BJ (cell line): ENCODE measurements at regions not wholly inside any gene's neighbourhood (a gene's known extent, or its start where the extent isn't known, plus 50 kb on each side); places are given as distances from the start of the nearest gene placed in this dataset.
A peak's percentile ranks its signal among the peaks of the same experiment; 100 is the strongest.

Experiments used
- CTCF ChIA-PET: fragments of 350-600 bp; formaldehyde crosslinking; extraction: SDS; loops from one replicate; lab custom pipeline; 2021; ENCODE audit warnings: antibody characterized with exemption, inconsistent platforms; lab: Yijun Ruan, JAX
- POLR2A ChIA-PET: fragments of 300-600 bp; sonication (Branson Sonifier 250); formaldehyde crosslinking; extraction: SDS; loops from one replicate; lab custom pipeline; 2021; ENCODE audit warnings: antibody characterized with exemption; lab: Charles Lee
- DNase-seq: peaks from one replicate; pipeline ENCODE4 v3.0.0-alpha.2; 2011; ENCODE audit warnings: low read depth
- H3K27me3 ChIP-seq: 2 replicates; pipeline ENCODE4 v1.6.0; 2011; ENCODE audit warnings: low read length; ENCODE audit not compliant: control insufficient read depth, insufficient read depth
- H3K36me3 ChIP-seq: 2 replicates; pipeline ENCODE4 v1.5.1; 2011; ENCODE audit warnings: low read length; ENCODE audit not compliant: control insufficient read depth, insufficient read depth
- H3K4me3 ChIP-seq: 2 replicates; pipeline ENCODE4 v1.5.1; 2011; ENCODE audit warnings: low read depth, mild to moderate bottlenecking, control low read depth, low read length
- TF ChIP-seq, protein P1 (sequence below): IDR thresholded peaks from 2 replicates; pipeline ENCODE4 v1.5.1; 2011; ENCODE audit warnings: low read depth, mild to moderate bottlenecking, control low read depth, inconsistent platforms, low read length, moderate library complexity; ENCODE audit not compliant: insufficient read depth

DNA sequence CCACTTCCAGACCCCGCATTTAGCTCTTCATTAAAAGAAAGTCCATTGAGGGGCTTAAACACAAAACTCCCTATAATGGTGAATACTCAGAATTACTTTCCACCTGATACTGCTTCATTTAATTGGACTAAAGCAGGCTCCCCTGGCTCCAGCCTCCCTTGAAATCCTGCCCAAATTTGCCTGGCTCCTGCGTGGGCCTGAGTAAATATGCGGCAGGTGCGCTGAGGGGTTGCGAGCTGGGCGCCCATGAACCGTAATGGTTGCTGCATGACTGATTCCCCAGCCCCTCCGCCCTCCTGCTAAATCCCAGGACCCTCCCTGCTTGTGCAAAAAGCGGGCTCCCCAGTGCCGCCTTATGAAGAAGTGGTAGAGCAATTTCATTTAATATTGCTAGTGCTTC is 639.7 kb downstream of the BNC2 start:
- ChIA-PET POLR2A (no interaction called here), CTCF (interaction anchor here (1.2 kb wide), 1 partner anchor 71 kb away, joined by 3 read pairs; no protein-coding TSS in a partner anchor)
- TF ChIP-seq, protein P1, sequence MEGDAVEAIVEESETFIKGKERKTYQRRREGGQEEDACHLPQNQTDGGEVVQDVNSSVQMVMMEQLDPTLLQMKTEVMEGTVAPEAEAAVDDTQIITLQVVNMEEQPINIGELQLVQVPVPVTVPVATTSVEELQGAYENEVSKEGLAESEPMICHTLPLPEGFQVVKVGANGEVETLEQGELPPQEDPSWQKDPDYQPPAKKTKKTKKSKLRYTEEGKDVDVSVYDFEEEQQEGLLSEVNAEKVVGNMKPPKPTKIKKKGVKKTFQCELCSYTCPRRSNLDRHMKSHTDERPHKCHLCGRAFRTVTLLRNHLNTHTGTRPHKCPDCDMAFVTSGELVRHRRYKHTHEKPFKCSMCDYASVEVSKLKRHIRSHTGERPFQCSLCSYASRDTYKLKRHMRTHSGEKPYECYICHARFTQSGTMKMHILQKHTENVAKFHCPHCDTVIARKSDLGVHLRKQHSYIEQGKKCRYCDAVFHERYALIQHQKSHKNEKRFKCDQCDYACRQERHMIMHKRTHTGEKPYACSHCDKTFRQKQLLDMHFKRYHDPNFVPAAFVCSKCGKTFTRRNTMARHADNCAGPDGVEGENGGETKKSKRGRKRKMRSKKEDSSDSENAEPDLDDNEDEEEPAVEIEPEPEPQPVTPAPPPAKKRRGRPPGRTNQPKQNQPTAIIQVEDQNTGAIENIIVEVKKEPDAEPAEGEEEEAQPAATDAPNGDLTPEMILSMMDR, result no peak
- no peak for DNase-seq
- Histone ChIP-seq H3K36me3 (no peaks in the 10 kb centered on the region), H3K27me3 (no peaks in the 10 kb centered on the region), H3K4me3 (no peak overlapping the region)

DNA sequence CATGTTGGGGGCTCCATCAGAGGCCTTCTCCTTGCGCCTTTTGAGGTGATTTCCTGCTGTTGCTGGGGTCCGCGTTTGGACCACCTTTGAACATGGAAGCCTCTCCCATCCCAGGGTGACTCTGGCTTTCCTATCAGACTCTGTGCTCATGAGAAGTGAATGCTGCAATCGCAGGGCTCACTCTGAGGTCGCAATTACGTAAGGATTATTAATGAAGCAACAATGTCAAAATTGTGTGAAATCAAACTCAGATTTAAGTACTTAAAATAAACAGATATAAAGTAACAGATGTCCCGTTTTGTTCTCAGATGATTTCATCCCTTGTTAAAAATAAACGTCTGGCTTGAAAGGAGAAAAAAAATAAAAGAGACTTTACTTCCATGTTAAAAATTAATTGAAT is 634.2 kb downstream of the BNC2 start:
- DNase-seq, result peak; percentile 98
- TF ChIP-seq, protein P1, result no peak
- no peaks in the 10 kb centered on the region for H3K36me3 ChIP-seq
- ChIA-PET POLR2A (no interaction called here), CTCF (no interaction called here)
- no peak overlapping the region for H3K4me3 ChIP-seq
- no peaks in the 10 kb centered on the region for H3K27me3 ChIP-seq

DNA sequence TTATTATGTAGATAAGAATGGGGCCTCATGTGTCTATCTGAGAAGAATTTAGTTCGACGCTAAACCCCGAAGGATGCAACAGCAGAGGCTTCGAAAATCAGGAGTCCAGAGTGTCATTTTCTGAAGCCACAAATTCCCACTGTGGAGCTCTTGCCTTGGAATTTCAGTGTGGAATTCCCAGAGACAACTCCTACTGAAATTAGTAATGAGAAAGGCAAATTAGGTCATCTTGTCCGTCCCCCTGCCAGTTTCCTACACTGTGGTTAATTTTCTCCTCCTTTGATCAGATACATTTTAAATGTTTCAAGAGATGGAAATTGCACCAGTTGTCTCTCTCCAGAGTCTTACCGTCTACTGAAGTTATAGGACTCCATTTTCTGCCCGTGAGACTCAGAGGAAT is 633.6 kb downstream of the BNC2 start:
- TF ChIP-seq, protein P1, result no peak
- H3K36me3 ChIP-seq, result no peaks in the 10 kb centered on the region
- ChIA-PET CTCF (no interaction called here), POLR2A (no interaction called here)
- no peak overlapping the region for H3K4me3 ChIP-seq
- no peaks in the 10 kb centered on the region for H3K27me3 ChIP-seq
- peak; percentile 42 for DNase-seq

DNA sequence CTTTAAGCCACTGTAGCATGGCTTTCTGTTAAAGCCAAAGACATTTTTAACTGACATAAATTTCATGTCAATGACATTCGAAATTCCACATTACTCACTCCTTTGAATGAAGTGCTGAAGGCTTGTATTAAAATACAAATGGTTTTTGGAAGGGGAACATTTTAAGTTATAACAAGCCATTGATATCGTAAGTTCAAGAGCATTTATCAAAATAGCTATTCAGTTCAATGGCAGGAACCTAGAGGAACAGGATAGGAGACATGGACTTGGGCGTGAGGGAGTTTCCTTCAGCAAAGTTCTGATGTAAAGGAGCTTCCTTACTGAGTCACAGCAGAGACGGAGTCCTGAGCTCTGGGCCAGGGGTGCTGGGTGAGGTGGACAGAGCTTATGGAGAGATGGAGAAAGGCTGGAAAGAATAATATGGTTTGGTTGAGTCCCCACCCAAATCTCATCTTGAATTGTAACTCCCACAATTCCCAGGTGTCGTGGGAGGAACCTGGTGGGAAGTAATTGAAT is 631.8 kb downstream of the BNC2 start:
- Histone ChIP-seq H3K36me3 (no peaks in the 10 kb centered on the region), H3K27me3 (no peaks in the 10 kb centered on the region), H3K4me3 (no peak overlapping the region)
- POLR2A ChIA-PET, result no interaction called here
- CTCF ChIA-PET, result interaction anchor here (0.5 kb wide), 1 partner anchor 936 kb away, joined by 3 read pairs; no protein-coding TSS in a partner anchor
- no peak for DNase-seq
- TF ChIP-seq, protein P1, result no peak

DNA sequence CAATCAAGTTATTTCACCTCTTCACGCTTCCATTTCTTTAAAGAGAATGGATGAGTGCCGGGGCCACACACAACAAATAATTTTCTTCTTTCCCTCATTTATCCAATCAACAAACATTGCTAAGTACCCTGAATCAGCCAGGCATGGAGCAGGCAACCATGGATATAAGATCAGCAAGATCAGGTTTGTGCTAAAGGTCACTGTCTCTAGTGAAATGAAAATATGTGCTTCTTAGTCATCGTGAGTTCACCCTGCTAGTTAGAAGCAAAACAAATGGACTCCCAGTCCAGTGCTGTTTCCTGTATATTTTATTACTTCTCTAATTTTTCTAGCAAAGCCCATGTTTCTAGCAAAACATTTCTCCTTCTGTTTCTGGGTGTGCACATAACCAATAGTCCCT is 629.2 kb downstream of the BNC2 start:
- CTCF ChIA-PET, result no interaction called here
- TF ChIP-seq, protein P1, result no peak

More for the DNA sequence above, 629.2 kb downstream of the BNC2 start:
- POLR2A ChIA-PET, result no interaction called here
- no peak for DNase-seq
- H3K27me3 ChIP-seq, result no peaks in the 10 kb centered on the region
- no peaks in the 10 kb centered on the region for H3K36me3 ChIP-seq
- H3K4me3 ChIP-seq, result no peak overlapping the region
